Endodermal cell (in vitro differentiated cells): ENCODE measurements at regions not wholly inside any gene's neighbourhood (a gene's known extent, or its start where the extent isn't known, plus 50 kb on each side); places are given as distances from the start of the nearest gene placed in this dataset.

Source experiments
- DNase-seq: peaks from one replicate; pipeline ENCODE4 v3.0.0-alpha.2; 2017
- H3K27ac ChIP-seq: 2 replicates; pipeline ENCODE4 v1.5.1; 2013; ENCODE audit warnings: mild to moderate bottlenecking, low read depth, low read length, moderate library complexity
- H3K27me3 ChIP-seq: 2 replicates; pipeline ENCODE4 v1.6.1; 2013; ENCODE audit warnings: mild to moderate bottlenecking, low read length, moderate library complexity; ENCODE audit not compliant: insufficient read depth, control insufficient read depth, poor library complexity, severe bottlenecking
- H3K36me3 ChIP-seq: 2 replicates; pipeline ENCODE4 v1.7.0; 2013; ENCODE audit warnings: mild to moderate bottlenecking, low read length, moderate library complexity; ENCODE audit not compliant: control insufficient read depth, insufficient read depth
- H3K4me1 ChIP-seq: one replicate; pipeline ENCODE4 v1.7.0; 2013; ENCODE audit warnings: low read length; ENCODE audit not compliant: control insufficient read depth, insufficient read depth
- H3K4me3 ChIP-seq: 2 replicates; pipeline ENCODE4 v1.5.1; 2013; ENCODE audit warnings: mild to moderate bottlenecking, low read length, moderate library complexity
- H3K9ac ChIP-seq: 2 replicates; pipeline ENCODE4 v1.6.1; 2013; ENCODE audit warnings: mild to moderate bottlenecking, low read length, moderate library complexity; ENCODE audit not compliant: poor library complexity, severe bottlenecking; ENCODE audit errors: extremely low read depth
- H3K9me3 ChIP-seq: 2 replicates; pipeline ENCODE4 v1.6.1; 2013; ENCODE audit warnings: mild to moderate bottlenecking, low read length, moderate library complexity; ENCODE audit not compliant: control insufficient read depth
- H3K27ac Mint-ChIP-seq: 2 replicates; pipeline ENCODE4 v1.8.0; 2020; ENCODE audit warnings: mixed read lengths
- H3K27me3 Mint-ChIP-seq: 2 replicates; pipeline ENCODE4 v1.8.0; 2021; ENCODE audit warnings: mild to moderate bottlenecking, mixed read lengths; ENCODE audit not compliant: insufficient read depth
- H3K36me3 Mint-ChIP-seq: 2 replicates; pipeline ENCODE4 v1.8.0; 2020; ENCODE audit warnings: low read depth, mixed read lengths
- H3K4me1 Mint-ChIP-seq: 2 replicates; pipeline ENCODE4 v1.8.0; 2020; ENCODE audit warnings: mixed read lengths
- H3K4me3 Mint-ChIP-seq: 2 replicates; pipeline ENCODE4 v1.8.0; 2020; ENCODE audit warnings: mild to moderate bottlenecking, moderate library complexity, mixed read lengths
- H3K9me3 Mint-ChIP-seq: 2 replicates; pipeline ENCODE4 v1.8.0; 2020; ENCODE audit warnings: mild to moderate bottlenecking, mixed read lengths
- WGBS, 2 experiments: methylation state at CpG; one replicate each; pipeline versions ENCODE4 v1.1.5 to v1.1.7; 2013; ENCODE audit warnings: missing lambda C conversion rate in 2 of 2, mixed read lengths in 1 of 2; ENCODE audit not compliant: insufficient coverage in 1 of 2, insufficient read length in 1 of 2; 5-methylcytosine and 5-hydroxymethylcytosine counted together
- TF ChIP-seq, protein P1 (sequence below): fragments of 200-600 bp; sonication (generic); conservative IDR thresholded peaks from 2 replicates; pipeline ENCODE4 v1.5.0; 2021; ENCODE audit warnings: antibody characterized with exemption, mild to moderate bottlenecking

DNA sequence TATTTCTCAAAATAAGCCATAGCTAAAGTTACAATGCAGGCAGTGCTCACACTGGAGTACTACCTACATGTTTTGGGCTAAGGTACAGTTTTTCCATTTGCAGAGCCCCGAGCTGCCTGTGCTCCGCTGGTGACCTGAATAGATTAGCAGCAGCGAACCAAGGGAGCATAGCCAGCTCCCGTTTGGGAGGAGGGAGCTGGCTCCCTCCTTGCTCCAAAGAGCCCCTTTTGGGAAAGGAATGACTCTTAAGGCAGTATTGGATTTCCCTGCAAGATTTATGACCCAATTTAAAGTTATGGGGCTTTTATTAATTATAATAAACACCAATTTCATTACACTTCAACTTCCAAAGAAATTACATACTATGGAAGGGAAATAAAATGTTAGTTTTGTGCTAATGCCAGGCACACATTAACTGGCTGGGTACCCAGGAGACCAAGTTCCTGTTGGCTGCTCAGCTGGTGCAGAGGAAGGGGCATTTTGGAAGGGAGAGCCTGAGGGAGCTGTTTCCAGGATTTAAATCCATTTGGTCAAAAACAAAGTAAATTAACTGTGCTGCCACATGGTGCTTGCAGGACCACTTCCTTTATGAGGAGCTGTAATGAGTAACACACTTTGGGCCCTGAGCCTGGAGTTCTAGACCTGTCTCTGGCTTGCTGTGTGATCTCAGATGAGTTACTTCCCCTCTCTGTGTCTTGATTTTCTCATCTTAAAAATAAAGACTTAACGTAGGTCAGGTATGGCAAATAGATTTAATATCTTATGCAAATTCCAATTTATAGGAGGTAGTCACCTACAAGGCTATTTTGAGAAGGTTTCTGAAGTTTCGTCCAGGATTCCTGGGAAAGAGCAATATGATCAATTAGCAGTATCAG is 362.1 kb upstream of the CCL2 start:
- TF ChIP-seq, protein P1, sequence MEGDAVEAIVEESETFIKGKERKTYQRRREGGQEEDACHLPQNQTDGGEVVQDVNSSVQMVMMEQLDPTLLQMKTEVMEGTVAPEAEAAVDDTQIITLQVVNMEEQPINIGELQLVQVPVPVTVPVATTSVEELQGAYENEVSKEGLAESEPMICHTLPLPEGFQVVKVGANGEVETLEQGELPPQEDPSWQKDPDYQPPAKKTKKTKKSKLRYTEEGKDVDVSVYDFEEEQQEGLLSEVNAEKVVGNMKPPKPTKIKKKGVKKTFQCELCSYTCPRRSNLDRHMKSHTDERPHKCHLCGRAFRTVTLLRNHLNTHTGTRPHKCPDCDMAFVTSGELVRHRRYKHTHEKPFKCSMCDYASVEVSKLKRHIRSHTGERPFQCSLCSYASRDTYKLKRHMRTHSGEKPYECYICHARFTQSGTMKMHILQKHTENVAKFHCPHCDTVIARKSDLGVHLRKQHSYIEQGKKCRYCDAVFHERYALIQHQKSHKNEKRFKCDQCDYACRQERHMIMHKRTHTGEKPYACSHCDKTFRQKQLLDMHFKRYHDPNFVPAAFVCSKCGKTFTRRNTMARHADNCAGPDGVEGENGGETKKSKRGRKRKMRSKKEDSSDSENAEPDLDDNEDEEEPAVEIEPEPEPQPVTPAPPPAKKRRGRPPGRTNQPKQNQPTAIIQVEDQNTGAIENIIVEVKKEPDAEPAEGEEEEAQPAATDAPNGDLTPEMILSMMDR: no peak
- Histone ChIP-seq H3K27me3 (no peaks in the 10 kb centered on the region), H3K36me3 (no peaks in the 10 kb centered on the region), H3K4me3 (no peak overlapping the region), H3K27ac (no peak overlapping the region), H3K9me3 (no peaks in the 10 kb centered on the region), H3K9ac (no peak overlapping the region), H3K4me1 (peaks cover 3% of the 10 kb centered on the region)
- no peak overlapping the region for H3K4me3 Mint-ChIP-seq
- WGBS, 2 experiments: 50 to 72% methylated on average over 4 to 6 of the region's 6 CpGs
- H3K27me3 Mint-ChIP-seq: no peaks in the 10 kb centered on the region
- H3K4me1 Mint-ChIP-seq: peaks cover 16% of the 10 kb centered on the region
- no peaks in the 10 kb centered on the region for H3K9me3 Mint-ChIP-seq
- DNase-seq: no peak
- no peak overlapping the region for H3K27ac Mint-ChIP-seq
- H3K36me3 Mint-ChIP-seq: no peaks in the 10 kb centered on the region

DNA sequence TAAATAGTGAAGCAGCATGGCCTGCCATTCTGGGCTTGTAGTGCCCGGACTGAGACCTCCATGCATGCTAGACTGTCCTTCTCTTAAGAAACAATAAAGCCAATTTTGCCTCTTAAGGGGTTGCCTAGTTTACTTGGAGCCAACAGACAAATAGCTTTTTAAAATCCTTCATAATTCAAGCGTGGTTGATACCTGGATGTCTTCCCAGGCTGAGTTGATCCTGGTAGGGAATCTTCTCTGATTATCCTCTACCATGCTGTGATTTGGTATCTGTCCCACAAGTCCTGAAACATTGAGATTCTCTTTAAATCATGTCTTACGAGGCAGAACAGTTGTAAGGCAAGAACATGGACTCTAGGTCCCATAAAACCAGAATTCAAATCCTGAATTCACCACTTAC is 359.6 kb upstream of the CCL2 start:
- Histone ChIP-seq H3K36me3 (no peaks in the 10 kb centered on the region), H3K27ac (no peak overlapping the region), H3K9me3 (no peaks in the 10 kb centered on the region), H3K4me1 (no peaks in the 10 kb centered on the region), H3K4me3 (no peak overlapping the region), H3K27me3 (no peaks in the 10 kb centered on the region), H3K9ac (no peak overlapping the region)
- TF ChIP-seq, protein P1: no peak
- peak; percentile 23 for DNase-seq
- 84 to 95% methylated on average over 3 of the region's 3 CpGs for WGBS, 2 experiments
- Mint-ChIP-seq H3K36me3 (no peaks in the 10 kb centered on the region), H3K4me1 (peaks cover 3% of the 10 kb centered on the region), H3K9me3 (no peaks in the 10 kb centered on the region), H3K27ac (no peak overlapping the region), H3K4me3 (no peak overlapping the region), H3K27me3 (no peaks in the 10 kb centered on the region)

- peak; percentile 58 for DNase-seq
- TF ChIP-seq, protein P1: no peak
- Mint-ChIP-seq H3K9me3 (no peaks in the 10 kb centered on the region), H3K4me3 (no peak overlapping the region), H3K27ac (no peak overlapping the region), H3K4me1 (no peaks in the 10 kb centered on the region), H3K36me3 (no peaks in the 10 kb centered on the region), H3K27me3 (no peaks in the 10 kb centered on the region)
- H3K36me3 ChIP-seq: no peaks in the 10 kb centered on the region
- no peak overlapping the region for H3K4me3 ChIP-seq
- H3K27ac ChIP-seq: no peak overlapping the region
- H3K9ac ChIP-seq: no peak overlapping the region
- 63 to 77% methylated on average over 4 to 6 of the region's 6 CpGs for WGBS, 2 experiments
- no peaks in the 10 kb centered on the region for H3K4me1 ChIP-seq
- H3K27me3 ChIP-seq: no peaks in the 10 kb centered on the region
- no peaks in the 10 kb centered on the region for H3K9me3 ChIP-seq
These were observed 358.8 kb upstream of the CCL2 start for GRCh38 chr17:33896263-33896662.
